GM18873 (cell line): ENCODE measurements at regions not wholly inside any gene's neighbourhood (a gene's known extent, or its start where the extent isn't known, plus 50 kb on each side); places are given as distances from the start of the nearest gene placed in this dataset.

Experiments used
- ATAC-seq: cut with Tn5 transposase; IDR thresholded peaks from one replicate; pipeline ENCODE4 v1.9.1; 2021; ENCODE audit warnings: mild to moderate bottlenecking, moderate library complexity, moderate number of reproducible peaks; ENCODE audit not compliant: unreplicated experiment, low FRiP score

- ATAC-seq: no peak
Observed at GRCh38 chr4:67052814-67053675, 492.3 kb downstream of the CENPC start.

GRCh38 chr4:67051000-67051789 is 494.1 kb downstream of the CENPC start:
- ATAC-seq: no peak

GRCh38 chr4:67049446-67049845 is 495.9 kb downstream of the CENPC start:
- no peak for ATAC-seq

GRCh38 chr4:67048530-67048929 is 496.8 kb downstream of the CENPC start:
- no peak for ATAC-seq

GRCh38 chr4:67040315-67040714 is 505.0 kb downstream of the CENPC start:
- no peak for ATAC-seq

- no peak for ATAC-seq
Observed at GRCh38 chr4:67038228-67038566, 507.1 kb downstream of the CENPC start.

- ATAC-seq: no peak
Observed at GRCh38 chr4:67037504-67038227, 507.6 kb downstream of the CENPC start.

- ATAC-seq: no peak
Observed at GRCh38 chr4:67036791-67037190, 508.5 kb downstream of the CENPC start.

- ATAC-seq: no peak
Observed at GRCh38 chr4:67035986-67036385, 509.3 kb downstream of the CENPC start.

- no peak for ATAC-seq
Observed at GRCh38 chr4:67035501-67035900, 509.8 kb downstream of the CENPC start.

GRCh38 chr4:67030636-67031035 is 514.7 kb downstream of the CENPC start:
- no peak for ATAC-seq

GRCh38 chr4:67020438-67020797 is 524.9 kb downstream of the CENPC start:
- no peak for ATAC-seq

- ATAC-seq: no peak
Observed at GRCh38 chr4:67019686-67020437, 525.4 kb downstream of the CENPC start.

- ATAC-seq: no peak
Observed at GRCh38 chr4:67014592-67014991, 530.7 kb downstream of the CENPC start.

GRCh38 chr4:67006791-67007190 is 538.5 kb downstream of the CENPC start:
- no peak for ATAC-seq

GRCh38 chr4:66991521-66991920 is 553.8 kb downstream of the CENPC start:
- ATAC-seq: no peak

GRCh38 chr4:66974665-66975064 is 570.6 kb downstream of the CENPC start:
- ATAC-seq: no peak

GRCh38 chr4:66972087-66972486 is 573.2 kb downstream of the CENPC start:
- ATAC-seq: no peak

- no peak for ATAC-seq
Observed at GRCh38 chr4:66964467-66964866, 580.8 kb downstream of the CENPC start.

GRCh38 chr4:66963084-66963483 is 582.2 kb downstream of the CENPC start:
- ATAC-seq: no peak
